Endodermal cell (in vitro differentiated cells): ENCODE measurements at regions not wholly inside any gene's neighbourhood (a gene's known extent, or its start where the extent isn't known, plus 50 kb on each side); places are given as distances from the start of the nearest gene placed in this dataset.
"Not testable (repeated sequence)": the region's sequence is repeated elsewhere in the genome, so short reads cannot be mapped to it uniquely, and the experiment has no call there.

Experiments used
- DNase-seq: peaks from one replicate; pipeline ENCODE4 v3.0.0-alpha.2; 2017
- H3K27ac ChIP-seq: 2 replicates; pipeline ENCODE4 v1.5.1; 2013; ENCODE audit warnings: mild to moderate bottlenecking, low read depth, low read length, moderate library complexity
- H3K27me3 ChIP-seq: 2 replicates; pipeline ENCODE4 v1.6.1; 2013; ENCODE audit warnings: mild to moderate bottlenecking, low read length, moderate library complexity; ENCODE audit not compliant: insufficient read depth, control insufficient read depth, poor library complexity, severe bottlenecking
- H3K36me3 ChIP-seq: 2 replicates; pipeline ENCODE4 v1.7.0; 2013; ENCODE audit warnings: mild to moderate bottlenecking, low read length, moderate library complexity; ENCODE audit not compliant: control insufficient read depth, insufficient read depth
- H3K4me1 ChIP-seq: one replicate; pipeline ENCODE4 v1.7.0; 2013; ENCODE audit warnings: low read length; ENCODE audit not compliant: control insufficient read depth, insufficient read depth
- H3K4me3 ChIP-seq: 2 replicates; pipeline ENCODE4 v1.5.1; 2013; ENCODE audit warnings: mild to moderate bottlenecking, low read length, moderate library complexity
- H3K9ac ChIP-seq: 2 replicates; pipeline ENCODE4 v1.6.1; 2013; ENCODE audit warnings: mild to moderate bottlenecking, low read length, moderate library complexity; ENCODE audit not compliant: poor library complexity, severe bottlenecking; ENCODE audit errors: extremely low read depth
- H3K9me3 ChIP-seq: 2 replicates; pipeline ENCODE4 v1.6.1; 2013; ENCODE audit warnings: mild to moderate bottlenecking, low read length, moderate library complexity; ENCODE audit not compliant: control insufficient read depth
- H3K27ac Mint-ChIP-seq: 2 replicates; pipeline ENCODE4 v1.8.0; 2020; ENCODE audit warnings: mixed read lengths
- H3K27me3 Mint-ChIP-seq: 2 replicates; pipeline ENCODE4 v1.8.0; 2021; ENCODE audit warnings: mild to moderate bottlenecking, mixed read lengths; ENCODE audit not compliant: insufficient read depth
- H3K36me3 Mint-ChIP-seq: 2 replicates; pipeline ENCODE4 v1.8.0; 2020; ENCODE audit warnings: low read depth, mixed read lengths
- H3K4me1 Mint-ChIP-seq: 2 replicates; pipeline ENCODE4 v1.8.0; 2020; ENCODE audit warnings: mixed read lengths
- H3K4me3 Mint-ChIP-seq: 2 replicates; pipeline ENCODE4 v1.8.0; 2020; ENCODE audit warnings: mild to moderate bottlenecking, moderate library complexity, mixed read lengths
- H3K9me3 Mint-ChIP-seq: 2 replicates; pipeline ENCODE4 v1.8.0; 2020; ENCODE audit warnings: mild to moderate bottlenecking, mixed read lengths
- WGBS, 2 experiments: methylation state at CpG; one replicate each; pipeline versions ENCODE4 v1.1.5 to v1.1.7; 2013; ENCODE audit warnings: missing lambda C conversion rate in 2 of 2, mixed read lengths in 1 of 2; ENCODE audit not compliant: insufficient coverage in 1 of 2, insufficient read length in 1 of 2; 5-methylcytosine and 5-hydroxymethylcytosine counted together

DNA sequence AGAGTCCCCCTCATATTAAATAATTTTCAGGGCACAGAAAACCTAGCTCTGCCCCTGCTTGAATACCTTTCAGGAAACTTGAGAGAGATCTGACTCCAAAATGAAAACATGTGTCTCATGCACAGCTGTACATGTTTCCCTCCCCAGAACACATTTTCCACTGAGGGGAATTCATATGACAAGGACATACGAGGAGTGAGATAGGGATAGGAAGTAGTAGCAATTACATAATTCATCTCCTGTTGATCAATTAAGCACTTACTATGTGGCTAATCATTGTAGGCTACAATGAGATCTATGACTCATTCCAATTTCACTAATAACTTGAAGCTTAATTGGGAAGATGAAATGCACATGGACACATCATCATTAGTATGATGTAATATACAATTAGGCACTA lies 302.1 kb downstream of the PCDH11X start:
- H3K27me3 Mint-ChIP-seq: not testable (repeated sequence)

DNA sequence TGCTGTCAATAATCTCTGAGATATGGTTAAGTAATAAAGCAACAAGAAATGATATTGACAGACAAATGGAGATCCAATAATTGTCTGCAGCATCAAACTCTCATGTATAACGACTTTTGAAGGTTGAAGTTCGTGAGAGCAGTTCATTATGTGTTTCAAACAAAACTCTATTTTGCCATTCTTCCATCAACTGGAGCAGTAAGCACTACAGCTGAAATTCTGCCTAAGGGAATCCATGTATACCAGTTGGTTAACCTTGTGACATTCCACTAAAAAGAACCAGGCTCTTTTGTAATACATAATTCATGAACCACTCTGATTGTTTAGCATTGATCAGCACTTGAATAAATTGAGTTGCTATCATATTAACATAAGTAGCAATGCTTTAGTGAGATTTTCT lies 311.6 kb downstream of the PCDH11X start:
- not testable (repeated sequence) for DNase-seq, H3K27ac Mint-ChIP-seq, H3K36me3 Mint-ChIP-seq, H3K36me3 ChIP-seq, H3K4me1 ChIP-seq, H3K4me3 Mint-ChIP-seq, H3K9me3 Mint-ChIP-seq, H3K4me1 Mint-ChIP-seq, H3K9me3 ChIP-seq, H3K4me3 ChIP-seq, H3K27me3 ChIP-seq, H3K27me3 Mint-ChIP-seq, H3K9ac ChIP-seq, H3K27ac ChIP-seq
- 94% methylated on average over 2 of the region's 2 CpGs; no CpG with 5 or more reads in 1 of the 2 experiments for WGBS, 2 experiments

More for the DNA sequence above, 302.1 kb downstream of the PCDH11X start:
- not testable (repeated sequence) for H3K27ac ChIP-seq, DNase-seq, H3K27ac Mint-ChIP-seq, H3K9ac ChIP-seq, H3K9me3 Mint-ChIP-seq, H3K4me3 Mint-ChIP-seq, H3K27me3 ChIP-seq, H3K36me3 Mint-ChIP-seq, H3K36me3 ChIP-seq, H3K4me3 ChIP-seq, H3K4me1 Mint-ChIP-seq, H3K4me1 ChIP-seq, H3K9me3 ChIP-seq
- no CpG with 5 or more reads among the region's 1 CpG for WGBS, 2 experiments

DNA sequence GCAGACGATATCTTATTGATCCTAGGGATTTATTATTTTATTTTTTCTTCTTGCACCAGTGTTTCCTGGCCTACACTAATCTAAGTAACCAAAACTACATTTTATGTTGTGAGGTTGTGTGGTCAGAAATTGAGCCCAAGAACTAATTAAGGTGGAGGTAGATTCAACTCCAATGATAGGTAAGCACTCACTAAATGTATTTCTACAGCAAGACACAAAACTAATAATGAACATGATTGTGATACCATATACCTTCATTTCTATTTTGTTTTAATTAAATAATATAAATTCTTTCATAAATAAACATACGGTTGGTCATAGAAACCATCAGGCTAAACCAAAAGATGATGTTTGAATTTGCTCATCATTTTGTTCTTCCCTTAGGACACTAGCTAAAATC lies 319.0 kb downstream of the PCDH11X start:
- H3K4me3 ChIP-seq, DNase-seq, H3K27me3 ChIP-seq, H3K9me3 Mint-ChIP-seq, H3K27me3 Mint-ChIP-seq, H3K9ac ChIP-seq, H3K27ac Mint-ChIP-seq, H3K4me3 Mint-ChIP-seq, H3K27ac ChIP-seq, H3K36me3 ChIP-seq, H3K9me3 ChIP-seq, H3K4me1 ChIP-seq: not testable (repeated sequence)
- peaks cover 28% of the 10 kb centered on the region for H3K4me1 Mint-ChIP-seq
- 100% methylated on average over 1 of the region's 2 CpGs; no CpG with 5 or more reads in 1 of the 2 experiments for WGBS, 2 experiments
- peaks cover 22% of the 10 kb centered on the region for H3K36me3 Mint-ChIP-seq

DNA sequence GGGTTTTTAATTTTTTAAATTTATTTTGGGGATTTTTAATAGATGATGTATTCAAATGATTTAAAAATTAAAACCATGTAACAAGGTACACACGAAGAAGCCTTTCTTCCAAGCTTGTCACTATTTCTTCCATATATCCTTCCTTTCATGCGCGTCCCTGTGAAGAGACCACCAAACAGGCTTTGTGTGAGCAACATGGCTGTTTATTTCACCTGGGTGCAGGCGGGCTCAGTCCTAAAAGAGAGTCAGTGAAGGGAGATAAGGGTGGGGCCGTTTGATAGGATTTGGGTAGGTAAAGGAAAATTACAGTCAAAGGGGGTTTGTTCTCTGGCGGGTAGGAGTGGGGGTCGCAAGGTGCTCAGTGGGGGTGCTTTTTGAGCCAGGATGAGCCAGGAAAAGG lies 320.9 kb downstream of the PCDH11X start:
- Mint-ChIP-seq H3K36me3 (peaks cover 29% of the 10 kb centered on the region), H3K4me3 (peak overlapping the region; percentile 77)
- peak; percentile 62 for DNase-seq

DNA sequence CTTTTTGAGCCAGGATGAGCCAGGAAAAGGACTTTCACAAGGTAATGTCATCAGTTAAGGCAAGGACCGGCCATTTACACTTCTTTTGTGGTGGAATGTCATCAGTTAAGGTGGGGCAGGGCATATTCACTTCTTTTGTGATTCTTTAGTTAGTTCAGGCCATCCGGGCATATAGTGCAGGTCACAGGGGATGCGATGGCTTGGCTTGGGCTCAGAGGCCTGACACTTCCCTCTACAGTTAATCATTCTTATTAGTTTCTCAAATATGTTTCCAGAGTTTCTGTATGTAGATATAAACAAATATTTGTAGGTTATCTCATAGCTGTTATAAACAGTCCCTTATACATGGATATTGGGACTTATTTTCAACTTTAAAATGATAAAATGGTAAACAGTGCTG lies 326.5 kb downstream of the PCDH11X start:
- not testable (repeated sequence) for H3K4me1 ChIP-seq, H3K36me3 ChIP-seq, H3K9me3 ChIP-seq, H3K27ac ChIP-seq, H3K9ac ChIP-seq, H3K27me3 Mint-ChIP-seq, H3K27me3 ChIP-seq, H3K27ac Mint-ChIP-seq, H3K9me3 Mint-ChIP-seq, H3K4me3 ChIP-seq
- DNase-seq: peak; percentile 70
- Mint-ChIP-seq H3K4me3 (peak overlapping the region; percentile 77), H3K36me3 (peaks cover 23% of the 10 kb centered on the region), H3K4me1 (peaks cover 52% of the 10 kb centered on the region)
- WGBS, 2 experiments: 40% methylated on average over 1 of the region's 3 CpGs; no CpG with 5 or more reads in 1 of the 2 experiments

More for the DNA sequence above, 320.9 kb downstream of the PCDH11X start:
- peaks cover 41% of the 10 kb centered on the region for H3K4me1 Mint-ChIP-seq
- whole genome bisulfite sequencing, 2 experiments: 54% methylated on average over 5 of the region's 7 CpGs; no CpG with 5 or more reads in 1 of the 2 experiments
- H3K36me3 ChIP-seq, H3K27me3 Mint-ChIP-seq, H3K27ac ChIP-seq, H3K4me3 ChIP-seq, H3K4me1 ChIP-seq, H3K9ac ChIP-seq, H3K27me3 ChIP-seq, H3K9me3 Mint-ChIP-seq, H3K9me3 ChIP-seq: not testable (repeated sequence)
- peak overlapping the region; percentile 80 for H3K27ac Mint-ChIP-seq

- peaks cover 21% of the 10 kb centered on the region for H3K36me3 Mint-ChIP-seq
- not testable (repeated sequence) for H3K9me3 ChIP-seq, H3K27me3 Mint-ChIP-seq, H3K4me1 ChIP-seq, H3K4me3 Mint-ChIP-seq, H3K9ac ChIP-seq, H3K27ac ChIP-seq, H3K27me3 ChIP-seq, H3K36me3 ChIP-seq, H3K4me3 ChIP-seq, H3K9me3 Mint-ChIP-seq, DNase-seq
- 50% methylated on average over 1 of the region's 1 CpG; no CpG with 5 or more reads in 1 of the 2 experiments for WGBS, 2 experiments
- peak overlapping the region; percentile 48 for H3K27ac Mint-ChIP-seq
- H3K4me1 Mint-ChIP-seq: peaks cover 46% of the 10 kb centered on the region
Measured at GRCh38 chrX:92106671-92107070, 327.5 kb downstream of the PCDH11X start.

DNA sequence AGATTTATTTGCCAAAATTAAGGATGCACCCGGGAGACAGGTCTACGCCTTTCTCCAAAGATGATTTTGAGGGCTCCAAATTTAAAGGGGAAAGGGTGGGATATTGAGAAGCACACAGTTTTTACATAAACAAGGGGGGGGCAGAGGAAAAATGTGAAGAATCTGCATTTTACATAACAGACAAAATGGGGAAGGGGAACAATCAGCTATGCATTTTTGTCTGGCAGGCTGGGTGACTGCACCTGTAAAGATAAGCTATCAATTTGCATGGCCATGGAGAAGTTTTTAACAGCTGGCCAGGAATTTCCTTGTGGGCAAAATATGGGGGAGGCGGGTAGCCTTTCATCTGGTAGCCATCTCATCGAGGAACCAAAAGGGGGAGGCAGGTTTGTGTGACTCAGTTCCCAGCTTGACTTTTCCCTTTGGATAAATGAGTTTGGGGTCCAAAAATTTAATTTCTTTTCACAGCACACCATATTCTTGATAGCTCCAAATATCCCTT lies 331.3 kb downstream of the PCDH11X start:
- H3K27ac ChIP-seq, H3K27me3 Mint-ChIP-seq, H3K4me1 ChIP-seq, H3K9me3 Mint-ChIP-seq, H3K27me3 ChIP-seq, H3K9ac ChIP-seq, H3K27ac Mint-ChIP-seq, H3K9me3 ChIP-seq, DNase-seq, H3K4me3 Mint-ChIP-seq, H3K36me3 ChIP-seq, H3K4me3 ChIP-seq: not testable (repeated sequence)
- Mint-ChIP-seq H3K36me3 (peaks cover 13% of the 10 kb centered on the region), H3K4me1 (peaks cover 19% of the 10 kb centered on the region)
- WGBS, 2 experiments: 56% methylated on average over 1 of the region's 4 CpGs; no CpG with 5 or more reads in 1 of the 2 experiments
